Colonic mucosa (tissue), 4 donors: ENCODE measurements at regions not wholly inside any gene's neighbourhood (a gene's known extent, or its start where the extent isn't known, plus 50 kb on each side); places are given as distances from the start of the nearest gene placed in this dataset.

ENCODE experiments used
- DNase-seq: peaks from one replicate; pipeline ENCODE4 v3.0.0-alpha.2; 2020
- H3K27ac ChIP-seq: fragments of 200-600 bp; one replicate; pipeline ENCODE4 v1.8.0; 2021
- H3K27me3 ChIP-seq: fragments of 200-600 bp; one replicate; pipeline ENCODE4 v1.8.0; 2021
- H3K36me3 ChIP-seq: fragments of 200-600 bp; one replicate; pipeline ENCODE4 v1.8.0; 2021
- H3K4me1 ChIP-seq: fragments of 200-600 bp; one replicate; pipeline ENCODE4 v1.8.0; 2021; ENCODE audit warnings: mild to moderate bottlenecking
- H3K4me3 ChIP-seq: fragments of 200-600 bp; one replicate; pipeline ENCODE4 v1.8.0; 2021
- H3K9ac ChIP-seq, 2 donors: one replicate each; pipeline ENCODE4 v1.7.0; 2013; ENCODE audit warnings: control low read depth in 2 of 2, low read depth in 2 of 2, low read length in 2 of 2
- H3K9me3 ChIP-seq: fragments of 200-600 bp; one replicate; pipeline ENCODE4 v1.8.0; 2021
- CTCF ChIP-seq: fragments of 200-600 bp; IDR thresholded peaks from one replicate; pipeline ENCODE4 v1.8.0; 2022; ENCODE audit warnings: antibody characterized with exemption, mild to moderate bottlenecking
- intact Hi-C: fragments of 100-400 bp; cut with DNase I; formaldehyde crosslinking; loops from one replicate; pipeline ENCODE4 v1.14.1; 2022
- donor health status: healthy.
- donor health status: DM: no; HTN: no; CAD: no.
- donor health status: DM: no; HTN: no; CAD: no.

- Histone ChIP-seq H3K27ac (no peak overlapping the region), H3K9me3 (no peaks in the 10 kb centered on the region), H3K27me3 (no peaks in the 10 kb centered on the region), H3K9ac (no peak overlapping the region), H3K36me3 (no peaks in the 10 kb centered on the region), H3K4me3 (no peak overlapping the region), H3K4me1 (no peaks in the 10 kb centered on the region)
- no peak for TF ChIP-seq CTCF
- no peak for DNase-seq
- intact Hi-C loops, result loop anchor here (10.0 kb wide), 1 partner anchor 174 kb away; no protein-coding TSS in a partner anchor
These were observed 137.6 kb upstream of the SPATS2L start for GRCh38 chr2:200168641-200169555.

- no peak overlapping the region for H3K9ac ChIP-seq
- no peaks in the 10 kb centered on the region for H3K4me1 ChIP-seq
- H3K27me3 ChIP-seq, result no peaks in the 10 kb centered on the region
- H3K9me3 ChIP-seq, result no peaks in the 10 kb centered on the region
- no peaks in the 10 kb centered on the region for H3K36me3 ChIP-seq
- H3K27ac ChIP-seq, result no peak overlapping the region
- intact Hi-C loops, result no loop called here
- DNase-seq, result no peak
- H3K4me3 ChIP-seq, result no peak overlapping the region
- TF ChIP-seq CTCF, result no peak
These were observed 136.3 kb upstream of the SPATS2L start for GRCh38 chr2:200170221-200170620.

- Histone ChIP-seq H3K27me3 (no peaks in the 10 kb centered on the region), H3K36me3 (no peaks in the 10 kb centered on the region), H3K4me3 (no peak overlapping the region), H3K4me1 (no peaks in the 10 kb centered on the region), H3K9ac (no peak overlapping the region), H3K27ac (no peak overlapping the region), H3K9me3 (no peaks in the 10 kb centered on the region)
- TF ChIP-seq CTCF, result no peak
- DNase-seq, result no peak
- intact Hi-C loops, result no loop called here
These were observed 134.6 kb upstream of the SPATS2L start for GRCh38 chr2:200171731-200172482.

- H3K9ac ChIP-seq, result no peak overlapping the region
- H3K36me3 ChIP-seq, result no peaks in the 10 kb centered on the region
- H3K27ac ChIP-seq, result no peak overlapping the region
- no peak overlapping the region for H3K4me3 ChIP-seq
- no peaks in the 10 kb centered on the region for H3K27me3 ChIP-seq
- H3K4me1 ChIP-seq, result no peaks in the 10 kb centered on the region
- no peaks in the 10 kb centered on the region for H3K9me3 ChIP-seq
- TF ChIP-seq CTCF, result no peak
- no peak for DNase-seq
- intact Hi-C loops, result no loop called here
These were observed 134.0 kb upstream of the SPATS2L start for GRCh38 chr2:200172521-200172920.

- TF ChIP-seq CTCF, result no peak
- intact Hi-C loops, result no loop called here
- DNase-seq, result no peak
- Histone ChIP-seq H3K4me3 (no peak overlapping the region), H3K9me3 (no peaks in the 10 kb centered on the region), H3K27me3 (no peaks in the 10 kb centered on the region), H3K36me3 (no peaks in the 10 kb centered on the region), H3K27ac (no peak overlapping the region), H3K9ac (no peak overlapping the region), H3K4me1 (no peaks in the 10 kb centered on the region)
These were observed 133.4 kb upstream of the SPATS2L start for GRCh38 chr2:200172944-200173581.
